H1 (cell line): ENCODE measurements at regions not wholly inside any gene's neighbourhood (a gene's known extent, or its start where the extent isn't known, plus 50 kb on each side); places are given as distances from the start of the nearest gene placed in this dataset.

Experiments used
- CTCF ChIA-PET: fragments of 300-600 bp; sonication (Branson Sonifier 250); formaldehyde crosslinking; loops from one replicate; lab custom pipeline; 2021; ENCODE audit not compliant: partially characterized antibody; lab: Charles Lee
- POLR2A ChIA-PET: fragments of 300-600 bp; sonication (Branson Sonifier 250); formaldehyde crosslinking; loops from one replicate; lab custom pipeline; 2021; ENCODE audit warnings: inconsistent platforms; ENCODE audit not compliant: partially characterized antibody; lab: Charles Lee
- DNase-seq, 2 experiments: peaks; one replicate each; pipeline versions ENCODE4 v3.0.0 to v3.0.0-alpha.2; 2010 to 2022; ENCODE audit warnings: low spot score in 2 of 2, low read depth in 1 of 2, mixed read lengths in 1 of 2
- FAIRE-seq: peaks from 2 replicates; lab custom pipeline; 2011; peaks lifted over from hg19 to GRCh38; lab: Jason Lieb, UNC
- H2AFZ ChIP-seq: 2 replicates; pipeline ENCODE4 v1.8.1; 2012; ENCODE audit warnings: low read length, inconsistent platforms
- H2AK5ac ChIP-seq: 2 replicates; pipeline ENCODE4 v1.6.1; 2013; ENCODE audit warnings: low read depth, low read length
- H2BK120ac ChIP-seq: replicated peaks from 2 replicates; pipeline ENCODE3; 2013; ENCODE audit warnings: low read depth, low read length, inconsistent platforms
- H2BK12ac ChIP-seq: 2 replicates; pipeline ENCODE4 v1.6.1; 2013; ENCODE audit warnings: low read depth, low read length
- H2BK15ac ChIP-seq: 2 replicates; pipeline ENCODE4 v1.6.1; 2013; ENCODE audit warnings: low read length
- H2BK20ac ChIP-seq: 2 replicates; pipeline ENCODE4 v1.6.1; 2013; ENCODE audit warnings: low read length
- H2BK5ac ChIP-seq: 2 replicates; pipeline ENCODE4 v1.6.1; 2013; ENCODE audit warnings: low read depth, low read length
- H3K14ac ChIP-seq: 2 replicates; pipeline ENCODE4 v1.6.1; 2013; ENCODE audit warnings: inconsistent platforms; ENCODE audit not compliant: insufficient read length
- H3K18ac ChIP-seq: 2 replicates; pipeline ENCODE4 v1.6.1; 2013; ENCODE audit warnings: low read length; ENCODE audit errors: extremely low read depth
- H3K23ac ChIP-seq: 2 replicates; pipeline ENCODE4 v1.6.1; 2013; ENCODE audit warnings: inconsistent platforms; ENCODE audit not compliant: insufficient read length
- H3K23me2 ChIP-seq: 2 replicates; pipeline ENCODE4 v1.6.1; 2013; ENCODE audit warnings: low read depth, low read length
- H3K27ac ChIP-seq: 2 replicates; pipeline ENCODE4 v1.6.1; 2011; ENCODE audit warnings: low read depth, low read length, inconsistent platforms
- H3K27me3 ChIP-seq, 4 experiments: replicated peaks in 1 of 4; 1 replicate in 1 of 4; 2 replicates in 3 of 4; pipeline versions ENCODE4 v1.6.1 to v1.8.1; 2011 to 2013; ENCODE audit warnings: low read length in 3 of 4, mild to moderate bottlenecking in 3 of 4, inconsistent platforms in 2 of 4, mixed read lengths in 2 of 4, moderate library complexity in 1 of 4; ENCODE audit not compliant: control insufficient read depth in 3 of 4, insufficient read depth in 3 of 4; ENCODE audit errors: extremely low read depth in 1 of 4
- H3K36me3 ChIP-seq, 4 experiments: 2 replicates each; pipeline versions ENCODE4 v1.6.1 to v1.8.1; 2011 to 2013; ENCODE audit warnings: mild to moderate bottlenecking in 4 of 4, low read length in 3 of 4, moderate library complexity in 2 of 4, control low read depth in 1 of 4, inconsistent platforms in 1 of 4; ENCODE audit not compliant: insufficient read depth in 4 of 4, control insufficient read depth in 2 of 4
- H3K4ac ChIP-seq: replicated peaks from 2 replicates; pipeline ENCODE3; 2013; ENCODE audit warnings: low read length, low read depth, mixed read lengths, inconsistent platforms; ENCODE audit not compliant: insufficient read length
- H3K4me1 ChIP-seq, 4 experiments: replicated peaks in 1 of 4; 1 replicate in 1 of 4; 2 replicates in 3 of 4; pipeline versions ENCODE4 v1.6.1 to v1.8.1; 2011 to 2013; ENCODE audit warnings: low read length in 3 of 4, inconsistent platforms in 2 of 4, mixed read lengths in 1 of 4; ENCODE audit not compliant: insufficient read depth in 4 of 4, control insufficient read depth in 3 of 4
- H3K4me2 ChIP-seq, 2 experiments: 2 replicates each; pipeline versions ENCODE4 v1.6.1 to v1.8.1; 2011 to 2013; ENCODE audit warnings: low read depth in 2 of 2, low read length in 2 of 2, control low read depth in 1 of 2, inconsistent platforms in 1 of 2, mild to moderate bottlenecking in 1 of 2; ENCODE audit not compliant: insufficient read depth in 1 of 2
- H3K4me3 ChIP-seq, 4 experiments: fragments of 200-600, 300-600 bp in 1 of 4; sonication (generic), shearing (Covaris generic), sonication (Bioruptor Twin) in 1 of 4; 2 replicates each; pipeline versions ENCODE4 v1.5.1 to v1.8.1; 2011 to 2016; ENCODE audit warnings: low read length in 4 of 4, low read depth in 3 of 4, control low read depth in 2 of 4, inconsistent platforms in 2 of 4, mild to moderate bottlenecking in 2 of 4, mixed read lengths in 1 of 4, moderate library complexity in 1 of 4; ENCODE audit not compliant: insufficient read depth in 2 of 4; ENCODE audit errors: extremely low read depth in 1 of 4
- H3K56ac ChIP-seq: replicated peaks from 2 replicates; pipeline ENCODE3; 2013; ENCODE audit warnings: low read depth, mild to moderate bottlenecking, mixed read lengths, low read length, inconsistent platforms; ENCODE audit not compliant: insufficient read length
- H3K79me1 ChIP-seq: 2 replicates; pipeline ENCODE4 v1.6.1; 2013; ENCODE audit warnings: low read depth, low read length, control low read depth
- H3K79me2 ChIP-seq, 2 experiments: 2 replicates each; pipeline versions ENCODE4 v1.6.1 to v1.8.1; 2012 to 2013; ENCODE audit warnings: low read length in 2 of 2, mild to moderate bottlenecking in 2 of 2, inconsistent platforms in 1 of 2; ENCODE audit not compliant: insufficient read depth in 2 of 2, control insufficient read depth in 1 of 2
- H3K9ac ChIP-seq, 4 experiments: replicated peaks in 1 of 4; 1 replicate in 1 of 4; 2 replicates in 3 of 4; pipeline versions ENCODE4 v1.6.1 to v1.8.1; 2011 to 2013; ENCODE audit warnings: low read depth in 3 of 4, low read length in 3 of 4, control low read depth in 2 of 4, mild to moderate bottlenecking in 2 of 4, moderate library complexity in 2 of 4, inconsistent platforms in 1 of 4; ENCODE audit errors: extremely low read depth in 1 of 4
- H3K9me3 ChIP-seq, 2 experiments: 2 replicates each; pipeline versions ENCODE4 v1.6.1 to v1.8.1; 2012 to 2013; ENCODE audit warnings: mild to moderate bottlenecking in 2 of 2, moderate library complexity in 2 of 2, control low read depth in 1 of 2, inconsistent platforms in 1 of 2, low read depth in 1 of 2, low read length in 1 of 2, mixed read lengths in 1 of 2; ENCODE audit not compliant: insufficient read depth in 2 of 2
- H4K20me1 ChIP-seq, 2 experiments: replicated peaks in 1 of 2; 2 replicates each; pipeline versions ENCODE3 to v1.8.1; 2011 to 2013; ENCODE audit warnings: inconsistent platforms in 2 of 2, low read length in 2 of 2, mild to moderate bottlenecking in 1 of 2; ENCODE audit not compliant: insufficient read depth in 2 of 2, control insufficient read depth in 1 of 2
- H4K5ac ChIP-seq: 2 replicates; pipeline ENCODE4 v1.6.1; 2013; ENCODE audit warnings: low read length, low read depth, mixed read lengths, inconsistent platforms; ENCODE audit not compliant: insufficient read length
- H4K8ac ChIP-seq: 2 replicates; pipeline ENCODE4 v1.8.0; 2013; ENCODE audit warnings: mild to moderate bottlenecking, moderate library complexity, low read length, inconsistent platforms; ENCODE audit not compliant: insufficient read depth; ENCODE audit errors: extremely low read depth
- H4K91ac ChIP-seq: replicated peaks from 2 replicates; pipeline ENCODE3; 2013; ENCODE audit warnings: low read length, mixed read lengths, inconsistent platforms; ENCODE audit not compliant: insufficient read length
- WGBS, 2 experiments: shearing (Covaris generic) in 1 of 2; methylation state at CpG; one replicate each; pipeline versions ENCODE4 v1.1.6 to v1.1.7; 2013 to 2015; ENCODE audit warnings: low lambda C conversion rate in 2 of 2, mixed read lengths in 2 of 2, inconsistent platforms in 1 of 2, low coverage in 1 of 2, missing lambda C conversion rate in 1 of 2; ENCODE audit not compliant: insufficient replicate concordance in 2 of 2, insufficient coverage in 1 of 2, insufficient read length in 1 of 2; ENCODE audit errors: extremely low coverage in 1 of 2, missing lambda C conversion rate in 1 of 2; 5-methylcytosine and 5-hydroxymethylcytosine counted together
- TF ChIP-seq, protein P1 (sequence below): fragments of 300-600 bp; sonication (generic); IDR thresholded peaks from 2 replicates; pipeline ENCODE4 v1.7.1; 2012; ENCODE audit warnings: low read length, moderate library complexity, mild to moderate bottlenecking, inconsistent platforms; ENCODE audit not compliant: insufficient replicate concordance

DNA sequence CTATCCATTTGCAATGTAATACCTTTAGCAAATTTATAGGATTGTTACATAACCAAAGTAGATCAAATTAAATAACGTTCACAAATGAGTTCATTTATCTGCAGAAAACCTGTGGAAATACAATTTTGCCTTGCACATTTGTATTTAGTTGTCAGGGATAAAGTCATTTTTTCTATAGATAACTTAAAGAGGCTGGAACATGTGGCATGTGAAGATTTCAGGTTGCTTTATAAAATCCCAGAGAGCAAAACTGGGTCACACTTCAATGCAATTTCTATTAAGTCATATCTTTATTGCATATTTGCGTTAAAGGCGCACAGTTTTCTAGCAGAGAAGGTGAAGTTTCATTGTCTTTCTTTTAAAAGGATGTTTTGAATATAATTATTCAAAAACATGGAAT lies 342.4 kb downstream of the USP25 start:
- Histone ChIP-seq H3K9me3 (no peaks in the 10 kb centered on the region), H4K5ac (no peak overlapping the region), H3K14ac (no peak overlapping the region), H3K56ac (no peak overlapping the region), H2BK120ac (no peak overlapping the region), H2AK5ac (no peak overlapping the region), H3K23me2 (no peaks in the 10 kb centered on the region), H3K27me3 (no peaks in the 10 kb centered on the region), H2BK12ac (no peak overlapping the region), H2BK5ac (no peak overlapping the region), H3K18ac (no peak overlapping the region), H3K36me3 (no peaks in the 10 kb centered on the region), H3K4me1 (peaks cover 0 to 4% (median 0%) of the 10 kb centered on the region in 4 experiments; a peak in 1 of 7 replicates), H3K27ac (no peak overlapping the region), H3K4ac (no peak overlapping the region), H4K8ac (no peak overlapping the region), H3K79me1 (no peaks in the 10 kb centered on the region), H2BK20ac (no peak overlapping the region), H3K9ac (no peak overlapping the region), H2BK15ac (no peak overlapping the region), H3K23ac (no peak overlapping the region), H3K79me2 (no peaks in the 10 kb centered on the region), H4K91ac (no peak overlapping the region), H3K4me2 (no peak overlapping the region), H2AFZ (no peak overlapping the region), H4K20me1 (no peaks in the 10 kb centered on the region), H3K4me3 (no peak overlapping the region)
- ChIA-PET POLR2A (no interaction called here), CTCF (no interaction called here)
- WGBS, 2 experiments, result 91% methylated on average over 3 of the region's 3 CpGs; no CpG with 5 or more reads in 1 of the 2 experiments
- DNase-seq (no peak), FAIRE-seq (no peak)
- TF ChIP-seq, protein P1, sequence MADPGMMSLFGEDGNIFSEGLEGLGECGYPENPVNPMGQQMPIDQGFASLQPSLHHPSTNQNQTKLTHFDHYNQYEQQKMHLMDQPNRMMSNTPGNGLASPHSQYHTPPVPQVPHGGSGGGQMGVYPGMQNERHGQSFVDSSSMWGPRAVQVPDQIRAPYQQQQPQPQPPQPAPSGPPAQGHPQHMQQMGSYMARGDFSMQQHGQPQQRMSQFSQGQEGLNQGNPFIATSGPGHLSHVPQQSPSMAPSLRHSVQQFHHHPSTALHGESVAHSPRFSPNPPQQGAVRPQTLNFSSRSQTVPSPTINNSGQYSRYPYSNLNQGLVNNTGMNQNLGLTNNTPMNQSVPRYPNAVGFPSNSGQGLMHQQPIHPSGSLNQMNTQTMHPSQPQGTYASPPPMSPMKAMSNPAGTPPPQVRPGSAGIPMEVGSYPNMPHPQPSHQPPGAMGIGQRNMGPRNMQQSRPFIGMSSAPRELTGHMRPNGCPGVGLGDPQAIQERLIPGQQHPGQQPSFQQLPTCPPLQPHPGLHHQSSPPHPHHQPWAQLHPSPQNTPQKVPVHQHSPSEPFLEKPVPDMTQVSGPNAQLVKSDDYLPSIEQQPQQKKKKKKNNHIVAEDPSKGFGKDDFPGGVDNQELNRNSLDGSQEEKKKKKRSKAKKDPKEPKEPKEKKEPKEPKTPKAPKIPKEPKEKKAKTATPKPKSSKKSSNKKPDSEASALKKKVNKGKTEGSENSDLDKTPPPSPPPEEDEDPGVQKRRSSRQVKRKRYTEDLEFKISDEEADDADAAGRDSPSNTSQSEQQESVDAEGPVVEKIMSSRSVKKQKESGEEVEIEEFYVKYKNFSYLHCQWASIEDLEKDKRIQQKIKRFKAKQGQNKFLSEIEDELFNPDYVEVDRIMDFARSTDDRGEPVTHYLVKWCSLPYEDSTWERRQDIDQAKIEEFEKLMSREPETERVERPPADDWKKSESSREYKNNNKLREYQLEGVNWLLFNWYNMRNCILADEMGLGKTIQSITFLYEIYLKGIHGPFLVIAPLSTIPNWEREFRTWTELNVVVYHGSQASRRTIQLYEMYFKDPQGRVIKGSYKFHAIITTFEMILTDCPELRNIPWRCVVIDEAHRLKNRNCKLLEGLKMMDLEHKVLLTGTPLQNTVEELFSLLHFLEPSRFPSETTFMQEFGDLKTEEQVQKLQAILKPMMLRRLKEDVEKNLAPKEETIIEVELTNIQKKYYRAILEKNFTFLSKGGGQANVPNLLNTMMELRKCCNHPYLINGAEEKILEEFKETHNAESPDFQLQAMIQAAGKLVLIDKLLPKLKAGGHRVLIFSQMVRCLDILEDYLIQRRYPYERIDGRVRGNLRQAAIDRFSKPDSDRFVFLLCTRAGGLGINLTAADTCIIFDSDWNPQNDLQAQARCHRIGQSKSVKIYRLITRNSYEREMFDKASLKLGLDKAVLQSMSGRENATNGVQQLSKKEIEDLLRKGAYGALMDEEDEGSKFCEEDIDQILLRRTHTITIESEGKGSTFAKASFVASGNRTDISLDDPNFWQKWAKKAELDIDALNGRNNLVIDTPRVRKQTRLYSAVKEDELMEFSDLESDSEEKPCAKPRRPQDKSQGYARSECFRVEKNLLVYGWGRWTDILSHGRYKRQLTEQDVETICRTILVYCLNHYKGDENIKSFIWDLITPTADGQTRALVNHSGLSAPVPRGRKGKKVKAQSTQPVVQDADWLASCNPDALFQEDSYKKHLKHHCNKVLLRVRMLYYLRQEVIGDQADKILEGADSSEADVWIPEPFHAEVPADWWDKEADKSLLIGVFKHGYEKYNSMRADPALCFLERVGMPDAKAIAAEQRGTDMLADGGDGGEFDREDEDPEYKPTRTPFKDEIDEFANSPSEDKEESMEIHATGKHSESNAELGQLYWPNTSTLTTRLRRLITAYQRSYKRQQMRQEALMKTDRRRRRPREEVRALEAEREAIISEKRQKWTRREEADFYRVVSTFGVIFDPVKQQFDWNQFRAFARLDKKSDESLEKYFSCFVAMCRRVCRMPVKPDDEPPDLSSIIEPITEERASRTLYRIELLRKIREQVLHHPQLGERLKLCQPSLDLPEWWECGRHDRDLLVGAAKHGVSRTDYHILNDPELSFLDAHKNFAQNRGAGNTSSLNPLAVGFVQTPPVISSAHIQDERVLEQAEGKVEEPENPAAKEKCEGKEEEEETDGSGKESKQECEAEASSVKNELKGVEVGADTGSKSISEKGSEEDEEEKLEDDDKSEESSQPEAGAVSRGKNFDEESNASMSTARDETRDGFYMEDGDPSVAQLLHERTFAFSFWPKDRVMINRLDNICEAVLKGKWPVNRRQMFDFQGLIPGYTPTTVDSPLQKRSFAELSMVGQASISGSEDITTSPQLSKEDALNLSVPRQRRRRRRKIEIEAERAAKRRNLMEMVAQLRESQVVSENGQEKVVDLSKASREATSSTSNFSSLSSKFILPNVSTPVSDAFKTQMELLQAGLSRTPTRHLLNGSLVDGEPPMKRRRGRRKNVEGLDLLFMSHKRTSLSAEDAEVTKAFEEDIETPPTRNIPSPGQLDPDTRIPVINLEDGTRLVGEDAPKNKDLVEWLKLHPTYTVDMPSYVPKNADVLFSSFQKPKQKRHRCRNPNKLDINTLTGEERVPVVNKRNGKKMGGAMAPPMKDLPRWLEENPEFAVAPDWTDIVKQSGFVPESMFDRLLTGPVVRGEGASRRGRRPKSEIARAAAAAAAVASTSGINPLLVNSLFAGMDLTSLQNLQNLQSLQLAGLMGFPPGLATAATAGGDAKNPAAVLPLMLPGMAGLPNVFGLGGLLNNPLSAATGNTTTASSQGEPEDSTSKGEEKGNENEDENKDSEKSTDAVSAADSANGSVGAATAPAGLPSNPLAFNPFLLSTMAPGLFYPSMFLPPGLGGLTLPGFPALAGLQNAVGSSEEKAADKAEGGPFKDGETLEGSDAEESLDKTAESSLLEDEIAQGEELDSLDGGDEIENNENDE, result no peak
